CD4-positive, alpha-beta memory T cell (primary cell): ENCODE measurements at regions not wholly inside any gene's neighbourhood (a gene's known extent, or its start where the extent isn't known, plus 50 kb on each side); places are given as distances from the start of the nearest gene placed in this dataset.

Source experiments
- CTCF ChIA-PET: fragments of 350-600 bp; sonication (Branson Sonifier 250); formaldehyde crosslinking; loops from one replicate; lab custom pipeline; 2021; ENCODE audit warnings: inconsistent platforms; ENCODE audit not compliant: partially characterized antibody; lab: Charles Lee
- POLR2A ChIA-PET: fragments of 350-600 bp; sonication (Branson Sonifier 250); formaldehyde crosslinking; loops from one replicate; lab custom pipeline; 2021; ENCODE audit not compliant: partially characterized antibody; lab: Charles Lee
- DNase-seq, 5 donors: peaks; one replicate each; pipeline versions ENCODE4 v3.0.0 to v3.0.0-alpha.2; 2020 to 2022; ENCODE audit warnings: mixed read lengths in 1 of 5
- H3K27ac ChIP-seq: one replicate; pipeline ENCODE4 v1.7.0; 2013; ENCODE audit warnings: low read depth, low read length
- H3K27me3 ChIP-seq: 2 replicates; pipeline ENCODE4 v1.7.0; 2013; ENCODE audit warnings: mild to moderate bottlenecking, low read length, moderate library complexity; ENCODE audit not compliant: insufficient read depth
- H3K36me3 ChIP-seq: 2 replicates; pipeline ENCODE4 v1.7.0; 2013; ENCODE audit warnings: mild to moderate bottlenecking, low read length, moderate library complexity; ENCODE audit not compliant: insufficient read depth
- H3K4me1 ChIP-seq: 2 replicates; pipeline ENCODE4 v1.7.0; 2013; ENCODE audit warnings: mild to moderate bottlenecking, low read length, moderate library complexity; ENCODE audit not compliant: insufficient read depth
- H3K4me3 ChIP-seq, 2 donors: one replicate each; pipeline ENCODE4 v1.7.0; 2013; ENCODE audit warnings: low read length in 2 of 2, mild to moderate bottlenecking in 1 of 2
- H3K9me3 ChIP-seq, 2 donors: one replicate each; pipeline ENCODE4 v1.7.0; 2013; ENCODE audit warnings: low read length in 2 of 2, control low read depth in 1 of 2; ENCODE audit not compliant: control insufficient read depth in 1 of 2
- H3K27ac Mint-ChIP-seq, 7 donors: one replicate each; pipeline ENCODE4 v1.8.0; 2020 to 2021; ENCODE audit warnings: mixed read lengths in 7 of 7, mild to moderate bottlenecking in 6 of 7, inconsistent platforms in 3 of 7, moderate library complexity in 3 of 7
- H3K27me3 Mint-ChIP-seq, 2 donors: one replicate each; pipeline ENCODE4 v1.8.0; 2020 to 2021; ENCODE audit warnings: mixed read lengths in 2 of 2
- H3K36me3 Mint-ChIP-seq, 2 donors: one replicate each; pipeline ENCODE4 v1.8.0; 2020 to 2021; ENCODE audit warnings: mixed read lengths in 2 of 2, inconsistent platforms in 1 of 2, mild to moderate bottlenecking in 1 of 2
- H3K4me1 Mint-ChIP-seq, 4 donors: one replicate each; pipeline ENCODE4 v1.8.0; 2020 to 2021; ENCODE audit warnings: mixed read lengths in 4 of 4, mild to moderate bottlenecking in 1 of 4
- H3K4me3 Mint-ChIP-seq, 8 donors: one replicate each; pipeline ENCODE4 v1.8.0; 2020 to 2021; ENCODE audit warnings: mixed read lengths in 8 of 8, mild to moderate bottlenecking in 7 of 8, moderate library complexity in 6 of 8, inconsistent platforms in 3 of 8
- H3K9me3 Mint-ChIP-seq, 8 donors: one replicate each; pipeline ENCODE4 v1.8.0; 2020 to 2021; ENCODE audit warnings: mixed read lengths in 8 of 8, mild to moderate bottlenecking in 5 of 8, inconsistent platforms in 3 of 8, moderate library complexity in 1 of 8
- intact Hi-C: fragments of 100-400 bp; cut with micrococcal nuclease; formaldehyde crosslinking; loops from one replicate; pipeline ENCODE4 v1.15.1; 2023

DNA sequence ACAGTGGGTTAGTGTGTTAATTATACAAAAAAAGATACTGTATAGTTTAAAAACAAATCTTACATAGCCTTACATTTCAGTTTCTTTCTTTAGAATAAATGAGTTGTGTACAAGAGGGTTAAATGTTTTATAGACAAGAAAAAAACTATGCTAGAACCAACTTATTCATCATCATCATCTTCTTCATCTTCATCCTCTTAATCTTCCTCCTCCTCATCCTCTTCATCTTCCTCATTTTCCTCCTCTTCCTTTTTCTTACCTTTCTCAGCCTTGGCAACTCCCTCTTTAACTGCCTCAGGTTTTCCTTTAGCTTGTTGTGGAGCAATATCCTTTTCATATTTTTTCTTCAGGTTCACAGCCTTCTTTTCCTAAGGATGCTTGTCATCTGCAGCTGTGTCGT lies 53.7 kb downstream of the RPS12 start:
- H3K9me3 Mint-ChIP-seq: peaks cover 0 to 2% (median 0%) of the 10 kb centered on the region in 8 donors
- no peaks in the 10 kb centered on the region for H3K27me3 ChIP-seq
- peaks cover 1% of the 10 kb centered on the region in 2 donors for H3K27me3 Mint-ChIP-seq
- ChIA-PET POLR2A (no interaction called here), CTCF (no interaction called here)
- H3K4me3 ChIP-seq: no peak overlapping the region
- no peaks in the 10 kb centered on the region for H3K9me3 ChIP-seq
- H3K27ac ChIP-seq: no peak overlapping the region
- no peaks in the 10 kb centered on the region for H3K4me1 ChIP-seq
- no peaks in the 10 kb centered on the region for H3K36me3 Mint-ChIP-seq
- H3K4me1 Mint-ChIP-seq: no peaks in the 10 kb centered on the region
- no peak for DNase-seq
- no peaks in the 10 kb centered on the region for H3K36me3 ChIP-seq
- H3K27ac Mint-ChIP-seq: no peak overlapping the region
- intact Hi-C loops: no loop called here
- H3K4me3 Mint-ChIP-seq: no peak overlapping the region

GRCh38 chr6:132872923-132873322 lies 58.6 kb downstream of the RPS12 start:
- H3K36me3 ChIP-seq: no peaks in the 10 kb centered on the region
- Mint-ChIP-seq H3K36me3 (no peaks in the 10 kb centered on the region), H3K27ac (no peak overlapping the region), H3K4me3 (no peak overlapping the region), H3K4me1 (no peaks in the 10 kb centered on the region), H3K27me3 (peaks cover under 1 to 4% of the 10 kb centered on the region in 2 donors), H3K9me3 (peaks cover 0 to 9% (median 2%) of the 10 kb centered on the region in 8 donors)
- no peaks in the 10 kb centered on the region for H3K4me1 ChIP-seq
- no peak overlapping the region for H3K4me3 ChIP-seq
- intact Hi-C loops: no loop called here
- CTCF ChIA-PET: no interaction called here
- no peaks in the 10 kb centered on the region for H3K27me3 ChIP-seq
- POLR2A ChIA-PET: no interaction called here
- no peak for DNase-seq
- H3K9me3 ChIP-seq: no peaks in the 10 kb centered on the region
- no peak overlapping the region for H3K27ac ChIP-seq

GRCh38 chr6:132877003-132877402 lies 62.6 kb downstream of the RPS12 start:
- Mint-ChIP-seq H3K36me3 (no peaks in the 10 kb centered on the region), H3K9me3 (peaks cover 0 to 9% (median 1%) of the 10 kb centered on the region in 8 donors), H3K4me3 (no peak overlapping the region), H3K27me3 (peaks cover 1 to 5% of the 10 kb centered on the region in 2 donors), H3K4me1 (no peaks in the 10 kb centered on the region), H3K27ac (no peak overlapping the region)
- Histone ChIP-seq H3K4me1 (no peaks in the 10 kb centered on the region), H3K36me3 (no peaks in the 10 kb centered on the region), H3K27ac (no peak overlapping the region), H3K9me3 (no peaks in the 10 kb centered on the region), H3K27me3 (no peaks in the 10 kb centered on the region), H3K4me3 (no peak overlapping the region)
- no peak for DNase-seq
- intact Hi-C loops: no loop called here
- CTCF ChIA-PET: no interaction called here
- POLR2A ChIA-PET: interaction anchor here (0.6 to 0.7 kb wide), 2 partner anchors 17 to 518 kb away, joined by 3 to 4 read pairs; no protein-coding TSS in a partner anchor

GRCh38 chr6:132887204-132887603 lies 72.8 kb downstream of the RPS12 start:
- Mint-ChIP-seq H3K4me3 (no peak overlapping the region), H3K27ac (no peak overlapping the region), H3K4me1 (peaks cover 0 to 2% (median 0%) of the 10 kb centered on the region in 4 donors), H3K36me3 (no peaks in the 10 kb centered on the region), H3K9me3 (peaks cover 0 to 3% (median 0%) of the 10 kb centered on the region in 8 donors), H3K27me3 (peaks cover 0 to 5% of the 10 kb centered on the region in 2 donors)
- ChIA-PET CTCF (no interaction called here), POLR2A (no interaction called here)
- Histone ChIP-seq H3K27me3 (no peaks in the 10 kb centered on the region), H3K9me3 (no peaks in the 10 kb centered on the region), H3K27ac (no peak overlapping the region), H3K4me1 (no peaks in the 10 kb centered on the region), H3K4me3 (no peak overlapping the region), H3K36me3 (no peaks in the 10 kb centered on the region)
- intact Hi-C loops: no loop called here
- DNase-seq: no peak

- ChIA-PET POLR2A (no interaction called here), CTCF (no interaction called here)
- no peak for DNase-seq
- Histone ChIP-seq H3K9me3 (no peaks in the 10 kb centered on the region), H3K27me3 (no peaks in the 10 kb centered on the region), H3K36me3 (no peaks in the 10 kb centered on the region), H3K27ac (no peak overlapping the region), H3K4me1 (no peaks in the 10 kb centered on the region), H3K4me3 (no peak overlapping the region)
- H3K9me3 Mint-ChIP-seq: peaks cover 0 to 3% (median 0%) of the 10 kb centered on the region in 8 donors
- no peaks in the 10 kb centered on the region for H3K36me3 Mint-ChIP-seq
- intact Hi-C loops: no loop called here
- peaks cover 0 to 2% (median 0%) of the 10 kb centered on the region in 4 donors for H3K4me1 Mint-ChIP-seq
- H3K27me3 Mint-ChIP-seq: peaks cover 0 to 5% of the 10 kb centered on the region in 2 donors
- H3K4me3 Mint-ChIP-seq: no peak overlapping the region
- no peak overlapping the region for H3K27ac Mint-ChIP-seq
These were observed 74.3 kb downstream of the RPS12 start for GRCh38 chr6:132888701-132889100.

- Histone ChIP-seq H3K9me3 (no peaks in the 10 kb centered on the region), H3K4me1 (no peaks in the 10 kb centered on the region), H3K27ac (no peak overlapping the region), H3K36me3 (no peaks in the 10 kb centered on the region), H3K27me3 (no peaks in the 10 kb centered on the region), H3K4me3 (no peak overlapping the region)
- ChIA-PET CTCF (no interaction called here), POLR2A (no interaction called here)
- Mint-ChIP-seq H3K36me3 (no peaks in the 10 kb centered on the region), H3K27ac (no peak overlapping the region), H3K4me1 (no peaks in the 10 kb centered on the region), H3K4me3 (no peak overlapping the region), H3K27me3 (peaks cover 2 to 10% of the 10 kb centered on the region in 2 donors), H3K9me3 (peaks cover 0 to 3% (median 0%) of the 10 kb centered on the region in 8 donors)
- no peak for DNase-seq
- intact Hi-C loops: no loop called here
These were observed 78.8 kb downstream of the RPS12 start for GRCh38 chr6:132892929-132893771.

DNA sequence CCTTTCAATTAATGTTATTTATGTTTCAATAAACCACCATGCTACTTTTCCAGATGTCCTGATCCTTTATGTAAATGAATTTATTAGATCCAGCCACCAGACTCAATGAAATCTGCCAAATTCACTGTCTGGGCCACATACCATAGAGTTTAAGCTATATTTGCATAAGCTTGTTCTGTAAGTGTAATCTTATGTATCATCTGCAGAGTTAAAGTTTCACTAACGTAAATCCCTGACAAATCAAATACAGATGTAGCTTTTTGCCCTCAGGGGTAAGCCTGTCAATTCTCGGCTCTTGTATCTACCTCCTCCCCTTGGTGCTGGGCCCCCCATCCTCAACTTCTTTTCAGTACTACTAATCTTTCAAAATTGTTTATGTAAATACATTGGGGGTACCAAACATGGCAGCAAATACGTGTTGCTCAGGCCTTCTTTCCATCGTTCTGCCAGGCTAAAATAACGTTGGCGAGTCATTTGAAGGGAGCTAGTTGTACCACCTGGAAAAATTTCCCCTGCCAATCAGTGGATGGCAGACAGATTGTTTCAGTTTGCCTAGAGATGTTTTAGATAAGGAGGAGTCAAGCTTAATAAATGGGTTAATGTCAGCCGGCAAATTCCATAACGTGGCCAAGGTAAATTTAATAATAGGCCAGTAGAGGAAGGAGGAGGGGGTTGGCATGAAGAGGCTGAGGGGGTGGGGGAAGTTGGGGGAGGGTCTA lies 79.6 kb downstream of the RPS12 start:
- no peaks in the 10 kb centered on the region for H3K9me3 ChIP-seq
- H3K27ac ChIP-seq: no peak overlapping the region
- ChIA-PET CTCF (no interaction called here), POLR2A (no interaction called here)
- peaks cover 2 to 10% of the 10 kb centered on the region in 2 donors for H3K27me3 Mint-ChIP-seq
- no peak for DNase-seq
- H3K4me1 ChIP-seq: no peaks in the 10 kb centered on the region
- no peak overlapping the region for H3K4me3 ChIP-seq
- H3K4me3 Mint-ChIP-seq: no peak overlapping the region
- no peak overlapping the region for H3K27ac Mint-ChIP-seq
- H3K9me3 Mint-ChIP-seq: peaks cover 0 to 3% (median 0%) of the 10 kb centered on the region in 8 donors
- no peaks in the 10 kb centered on the region for H3K27me3 ChIP-seq
- no peaks in the 10 kb centered on the region for H3K36me3 Mint-ChIP-seq
- intact Hi-C loops: no loop called here
- no peaks in the 10 kb centered on the region for H3K4me1 Mint-ChIP-seq
- H3K36me3 ChIP-seq: no peaks in the 10 kb centered on the region
